ENCODE measurements at regions not wholly inside any gene's neighbourhood (a gene's known extent, or its start where the extent isn't known, plus 50 kb on each side); places are given as distances from the start of the nearest gene placed in this dataset.

- no peak for DNase-seq (ENCODE audit: low read depth in 1 of 2, low spot score in 1 of 2)
These were observed 210.8 kb upstream of the SMIM21 start for GRCh38 chr18:75638223-75638775.

GRCh38 chr18:75635096-75635495, 207.6 kb upstream of the SMIM21 start:
- no peak for DNase-seq (ENCODE audit: low read depth in 1 of 2, low spot score in 1 of 2)

GRCh38 chr18:75625966-75626365, 198.5 kb upstream of the SMIM21 start:
- no peak for DNase-seq (ENCODE audit: low read depth in 1 of 2, low spot score in 1 of 2)

- no peak for DNase-seq (ENCODE audit: low read depth in 1 of 2, low spot score in 1 of 2)
These were observed 197.4 kb upstream of the SMIM21 start for GRCh38 chr18:75624869-75625268.

GRCh38 chr18:75621818-75622217, 194.3 kb upstream of the SMIM21 start:
- DNase-seq (ENCODE audit: low read depth in 1 of 2, low spot score in 1 of 2), result no peak

- DNase-seq (ENCODE audit: low read depth in 1 of 2, low spot score in 1 of 2), result no peak
These were observed 190.6 kb upstream of the SMIM21 start for GRCh38 chr18:75618146-75618545.

GRCh38 chr18:75612456-75612855, 185.0 kb upstream of the SMIM21 start:
- DNase-seq (ENCODE audit: low read depth in 1 of 2, low spot score in 1 of 2), result no peak

- DNase-seq (ENCODE audit: low read depth in 1 of 2, low spot score in 1 of 2), result no peak
These were observed 180.2 kb upstream of the SMIM21 start for GRCh38 chr18:75607701-75608100.

- no peak for DNase-seq (ENCODE audit: low read depth in 1 of 2, low spot score in 1 of 2)
These were observed 165.0 kb upstream of the SMIM21 start for GRCh38 chr18:75592527-75592926.

- DNase-seq (ENCODE audit: low read depth in 1 of 2, low spot score in 1 of 2), result no peak
These were observed 160.9 kb upstream of the SMIM21 start for GRCh38 chr18:75588412-75588811.

GRCh38 chr18:75587131-75587530, 159.6 kb upstream of the SMIM21 start:
- DNase-seq (ENCODE audit: low read depth in 1 of 2, low spot score in 1 of 2), result no peak

- DNase-seq (ENCODE audit: low read depth in 1 of 2, low spot score in 1 of 2), result no peak
These were observed 158.8 kb upstream of the SMIM21 start for GRCh38 chr18:75586130-75586889.

GRCh38 chr18:75582940-75583339, 155.4 kb upstream of the SMIM21 start:
- no peak for DNase-seq (ENCODE audit: low read depth in 1 of 2, low spot score in 1 of 2)

- DNase-seq (ENCODE audit: low read depth in 1 of 2, low spot score in 1 of 2), result no peak
These were observed 154.9 kb upstream of the SMIM21 start for GRCh38 chr18:75582406-75582821.

- DNase-seq (ENCODE audit: low read depth in 1 of 2, low spot score in 1 of 2), result no peak
These were observed 154.0 kb upstream of the SMIM21 start for GRCh38 chr18:75581336-75582131.

GRCh38 chr18:75574187-75574586, 146.7 kb upstream of the SMIM21 start:
- DNase-seq (ENCODE audit: low read depth in 1 of 2, low spot score in 1 of 2), result no peak

- DNase-seq (ENCODE audit: low read depth in 1 of 2, low spot score in 1 of 2), result no peak
These were observed 135.6 kb upstream of the SMIM21 start for GRCh38 chr18:75563150-75563549.

GRCh38 chr18:75562216-75562615, 134.7 kb upstream of the SMIM21 start:
- DNase-seq (ENCODE audit: low read depth in 1 of 2, low spot score in 1 of 2), result no peak

- DNase-seq (ENCODE audit: low read depth in 1 of 2, low spot score in 1 of 2), result no peak
These were observed 131.3 kb upstream of the SMIM21 start for GRCh38 chr18:75558790-75559189.

- DNase-seq (ENCODE audit: low read depth in 1 of 2, low spot score in 1 of 2), result no peak
These were observed 129.3 kb upstream of the SMIM21 start for GRCh38 chr18:75556841-75557240.

- DNase-seq (ENCODE audit: low read depth in 1 of 2, low spot score in 1 of 2), result no peak
These were observed 127.2 kb upstream of the SMIM21 start for GRCh38 chr18:75554644-75555185.

GRCh38 chr18:75554176-75554575, 126.7 kb upstream of the SMIM21 start:
- DNase-seq (ENCODE audit: low read depth in 1 of 2, low spot score in 1 of 2), result no peak
